ENCODE measurements at regions not wholly inside any gene's neighbourhood (a gene's known extent, or its start where the extent isn't known, plus 50 kb on each side); places are given as distances from the start of the nearest gene placed in this dataset.

- intact Hi-C loops (cut with DNase I; ENCODE audit: low total_unique reads) = no loop called here
- Histone ChIP-seq H3K4me1 (no peaks in the 10 kb centered on the region), H3K27ac (no peak overlapping the region), H3K36me3 (no peaks in the 10 kb centered on the region), H3K9me3 (no peaks in the 10 kb centered on the region), H3K27me3 (no peaks in the 10 kb centered on the region), H3K4me3 (no peak overlapping the region)
- TF ChIP-seq CTCF (IDR thresholded peaks at IDR 0.05) = no peak
- TF ChIP-seq POLR2AphosphoS5 (IDR thresholded peaks at IDR 0.05) = no peak
- TF ChIP-seq POLR2A (IDR thresholded peaks at IDR 0.05) = no peak
- TF ChIP-seq EP300 (IDR thresholded peaks at IDR 0.05) = no peak
- 52 to 63% (median 57%) methylated on average over 1 of the region's 1 CpG for WGBS, 5 donors
- DNase-seq = no peak
Measured at GRCh38 chr2:180101846-180102245, 94.7 kb upstream of the CWC22 start.

- H3K9me3 ChIP-seq = no peaks in the 10 kb centered on the region
Measured at GRCh38 chr2:180099308-180099707, 92.2 kb upstream of the CWC22 start.

GRCh38 chr2:180085144-180085543 lies 78.0 kb upstream of the CWC22 start:
- peaks cover 0 to 3% (median 0%) of the 10 kb centered on the region in 3 donors for H3K27me3 ChIP-seq
- H3K27ac ChIP-seq = no peak overlapping the region
- intact Hi-C loops (cut with DNase I; ENCODE audit: low total_unique reads) = no loop called here
- H3K4me3 ChIP-seq = no peak overlapping the region
- H3K4me1 ChIP-seq = no peaks in the 10 kb centered on the region
- H3K36me3 ChIP-seq = no peaks in the 10 kb centered on the region
- H3K9me3 ChIP-seq = peaks cover 0 to 15% (median 3%) of the 10 kb centered on the region in 4 donors
- no peak for TF ChIP-seq CTCF (IDR thresholded peaks at IDR 0.05)
- TF ChIP-seq EP300 (IDR thresholded peaks at IDR 0.05) = no peak
- no peak for TF ChIP-seq POLR2AphosphoS5 (IDR thresholded peaks at IDR 0.05)
- no peak for TF ChIP-seq POLR2A (IDR thresholded peaks at IDR 0.05)
- no peak for DNase-seq

More at GRCh38 chr2:180099308-180099707, 92.2 kb upstream of the CWC22 start:
- no peaks in the 10 kb centered on the region for H3K27me3 ChIP-seq
- H3K27ac ChIP-seq = no peak overlapping the region
- no peak overlapping the region for H3K4me3 ChIP-seq
- DNase-seq = no peak
- intact Hi-C loops (cut with DNase I; ENCODE audit: low total_unique reads) = no loop called here
- no peaks in the 10 kb centered on the region for H3K36me3 ChIP-seq
- TF ChIP-seq EP300 (IDR thresholded peaks at IDR 0.05) = no peak
- WGBS, 5 donors = 58 to 84% (median 79%) methylated on average over 4 of the region's 4 CpGs
- H3K4me1 ChIP-seq = no peaks in the 10 kb centered on the region

- no peaks in the 10 kb centered on the region for H3K36me3 ChIP-seq
- no peak overlapping the region for H3K4me3 ChIP-seq
- intact Hi-C loops (cut with DNase I; ENCODE audit: low total_unique reads) = no loop called here
- TF ChIP-seq POLR2AphosphoS5 (IDR thresholded peaks at IDR 0.05) (no peak), POLR2A (IDR thresholded peaks at IDR 0.05) (no peak), CTCF (IDR thresholded peaks at IDR 0.05) (peak in 5 of 7 experiments; percentile 13 to 50 (median 33))
- 7 to 14% (median 10%) methylated on average over 3 of the region's 3 CpGs for WGBS, 5 donors
- H3K27ac ChIP-seq = no peak overlapping the region
- peaks cover 0 to 7% (median 3%) of the 10 kb centered on the region in 4 donors for H3K9me3 ChIP-seq
- no peaks in the 10 kb centered on the region for H3K4me1 ChIP-seq
- DNase-seq = peak in 1 of 2 donors; percentile 3
- H3K27me3 ChIP-seq = peaks cover 0 to under 1% (median 0%) of the 10 kb centered on the region in 3 donors
Measured at GRCh38 chr2:180077295-180077906, 70.3 kb upstream of the CWC22 start.

GRCh38 chr2:180075870-180076269 lies 68.8 kb upstream of the CWC22 start:
- 78 to 90% (median 85%) methylated on average over 4 of the region's 4 CpGs for WGBS, 5 donors

More at GRCh38 chr2:180075870-180076269, 68.8 kb upstream of the CWC22 start:
- Histone ChIP-seq H3K27me3 (no peaks in the 10 kb centered on the region), H3K4me3 (no peak overlapping the region), H3K36me3 (no peaks in the 10 kb centered on the region), H3K9me3 (no peaks in the 10 kb centered on the region), H3K4me1 (no peaks in the 10 kb centered on the region), H3K27ac (no peak overlapping the region)
- intact Hi-C loops (cut with DNase I; ENCODE audit: low total_unique reads) = no loop called here
- TF ChIP-seq POLR2A (IDR thresholded peaks at IDR 0.05) (no peak), EP300 (IDR thresholded peaks at IDR 0.05) (no peak), CTCF (IDR thresholded peaks at IDR 0.05) (no peak), POLR2AphosphoS5 (IDR thresholded peaks at IDR 0.05) (no peak)
- DNase-seq = no peak
